GM18861 (cell line): ENCODE measurements at regions not wholly inside any gene's neighbourhood (a gene's known extent, or its start where the extent isn't known, plus 50 kb on each side); places are given as distances from the start of the nearest gene placed in this dataset.
"Not testable (repeated sequence)": the region's sequence is repeated elsewhere in the genome, so short reads cannot be mapped to it uniquely, and the experiment has no call there.

ENCODE experiments used
- ATAC-seq: cut with Tn5 transposase; IDR thresholded peaks from one replicate; pipeline ENCODE4 v1.9.1; 2021; ENCODE audit not compliant: unreplicated experiment

GRCh38 chr7:145143685-145144084 is 307.8 kb upstream of the TPK1 start:
- no peak for ATAC-seq

GRCh38 chr7:145134377-145134776 is 298.5 kb upstream of the TPK1 start:
- ATAC-seq, result no peak

- ATAC-seq, result no peak
Measured at GRCh38 chr7:145123502-145123901, 287.6 kb upstream of the TPK1 start.

- no peak for ATAC-seq
Measured at GRCh38 chr7:145106001-145106400, 270.1 kb upstream of the TPK1 start.

GRCh38 chr7:145105561-145105960 is 269.7 kb upstream of the TPK1 start:
- no peak for ATAC-seq

GRCh38 chr7:145104400-145104799 is 268.5 kb upstream of the TPK1 start:
- no peak for ATAC-seq

GRCh38 chr7:145102199-145102598 is 266.3 kb upstream of the TPK1 start:
- not testable (repeated sequence) for ATAC-seq

- ATAC-seq, result no peak
Measured at GRCh38 chr7:145092766-145093165, 256.9 kb upstream of the TPK1 start.

- ATAC-seq, result no peak
Measured at GRCh38 chr7:145088111-145088745, 252.4 kb upstream of the TPK1 start.

GRCh38 chr7:145082366-145083161 is 246.7 kb upstream of the TPK1 start:
- no peak for ATAC-seq

GRCh38 chr7:145065473-145065872 is 229.6 kb upstream of the TPK1 start:
- no peak for ATAC-seq

GRCh38 chr7:145064114-145064513 is 228.3 kb upstream of the TPK1 start:
- no peak for ATAC-seq

GRCh38 chr7:145053781-145054180 is 217.9 kb upstream of the TPK1 start:
- no peak for ATAC-seq

GRCh38 chr7:145050415-145050814 is 214.6 kb upstream of the TPK1 start:
- ATAC-seq, result no peak

GRCh38 chr7:145036604-145037405 is 201.0 kb upstream of the TPK1 start:
- peak; percentile 91 for ATAC-seq

GRCh38 chr7:145031162-145031561 is 195.3 kb upstream of the TPK1 start:
- ATAC-seq, result no peak

GRCh38 chr7:145030754-145031153 is 194.9 kb upstream of the TPK1 start:
- ATAC-seq, result no peak

GRCh38 chr7:145020454-145020853 is 184.6 kb upstream of the TPK1 start:
- no peak for ATAC-seq

- no peak for ATAC-seq
Measured at GRCh38 chr7:145016068-145016467, 180.2 kb upstream of the TPK1 start.

- ATAC-seq, result no peak
Measured at GRCh38 chr7:145009876-145010275, 174.0 kb upstream of the TPK1 start.

GRCh38 chr7:145005601-145006000 is 169.7 kb upstream of the TPK1 start:
- no peak for ATAC-seq

- ATAC-seq, result no peak
Measured at GRCh38 chr7:144997512-144997911, 161.7 kb upstream of the TPK1 start.
